ENCODE measurements at regions not wholly inside any gene's neighbourhood (a gene's known extent, or its start where the extent isn't known, plus 50 kb on each side); places are given as distances from the start of the nearest gene placed in this dataset.
A peak's percentile ranks its signal among the peaks of the same experiment; 100 is the strongest.

- no peak for TF ChIP-seq TAF1 (IDR thresholded peaks at IDR 0.05; ENCODE audit: borderline replicate concordance, insufficient read depth, low read length)
- no peak for TF ChIP-seq FOXP2 (optimal IDR thresholded peaks at IDR 0.05; ENCODE audit: borderline replicate concordance, extremely low read depth, extremely low read length, insufficient read depth)
- no peak for TF ChIP-seq SIN3A (IDR thresholded peaks at IDR 0.05; ENCODE audit: borderline replicate concordance, insufficient read depth, low read length)
- TF ChIP-seq REST (IDR thresholded peaks at IDR 0.05; ENCODE audit: insufficient read depth in 1 of 2, low read depth in 2 of 2, low read length in 2 of 2) = no peak
- no peak for TF ChIP-seq POLR2AphosphoS5 (IDR thresholded peaks at IDR 0.05; ENCODE audit: low read depth, low read length)
Observed at GRCh38 chr18:22601481-22601880, 183.8 kb upstream of the CTAGE1 start.

DNA sequence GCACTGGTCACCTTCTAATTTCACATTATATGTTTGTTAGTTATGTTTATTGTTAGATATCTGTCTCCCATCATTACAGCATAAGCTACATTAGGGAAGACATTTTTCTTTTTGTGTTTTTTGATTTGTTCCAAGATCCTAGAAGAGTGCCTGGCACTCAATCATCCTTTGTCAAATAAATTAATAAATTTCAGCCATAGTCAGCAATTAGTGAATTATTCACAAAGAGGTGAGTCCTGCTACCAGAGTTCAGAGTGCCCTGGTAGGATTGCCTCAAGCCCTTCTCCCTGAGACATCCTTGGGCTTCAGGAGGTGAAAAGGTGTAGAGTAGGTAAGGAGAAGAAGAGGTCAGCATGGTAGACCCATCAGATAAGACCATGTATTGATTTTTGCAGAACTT is 186.2 kb upstream of the CTAGE1 start:
- TF ChIP-seq SIN3A (IDR thresholded peaks at IDR 0.05; ENCODE audit: borderline replicate concordance, insufficient read depth, low read length) = no peak
- no peak for TF ChIP-seq POLR2AphosphoS5 (IDR thresholded peaks at IDR 0.05; ENCODE audit: low read depth, low read length)
- TF ChIP-seq REST (IDR thresholded peaks at IDR 0.05; ENCODE audit: insufficient read depth in 1 of 2, low read depth in 2 of 2, low read length in 2 of 2) = no peak
- no peak for TF ChIP-seq TAF1 (IDR thresholded peaks at IDR 0.05; ENCODE audit: borderline replicate concordance, insufficient read depth, low read length)
- no peak for TF ChIP-seq FOXP2 (optimal IDR thresholded peaks at IDR 0.05; ENCODE audit: borderline replicate concordance, extremely low read depth, extremely low read length, insufficient read depth)

DNA sequence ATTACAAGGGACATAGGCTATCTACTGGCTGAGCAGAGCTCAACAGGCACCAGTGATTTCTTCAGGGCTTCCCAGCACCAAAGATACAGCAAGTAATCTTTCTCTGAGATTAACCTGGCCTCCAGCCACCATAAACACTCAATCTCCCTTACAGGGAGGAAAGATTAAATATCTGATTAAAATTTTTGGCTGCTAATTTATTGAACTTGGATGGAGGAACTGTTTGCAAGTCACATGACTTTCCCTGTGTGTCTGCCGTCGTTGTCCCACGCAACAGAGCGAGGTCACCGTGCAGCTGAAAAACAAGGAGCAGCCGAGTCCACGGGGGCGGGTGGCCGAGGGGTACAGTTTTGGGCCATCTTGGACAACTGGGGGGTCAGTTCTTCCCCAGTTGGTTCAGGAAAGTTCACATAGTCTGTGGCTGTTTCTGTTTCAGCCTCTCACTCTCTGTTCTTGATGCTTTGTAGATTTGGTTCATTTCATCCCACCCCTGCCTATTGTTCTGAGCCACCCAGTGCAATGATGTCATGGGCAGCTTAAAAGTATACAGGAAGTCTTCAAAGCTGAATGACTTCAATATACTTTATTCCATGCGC is 186.8 kb upstream of the CTAGE1 start:
- TF ChIP-seq POLR2AphosphoS5 (IDR thresholded peaks at IDR 0.05; ENCODE audit: low read depth, low read length) (no peak), REST (IDR thresholded peaks at IDR 0.05; ENCODE audit: insufficient read depth in 1 of 2, low read depth in 2 of 2, low read length in 2 of 2) (peak in 1 of 2 experiments; percentile 45; a peak in 1 of 4 replicates), SIN3A (IDR thresholded peaks at IDR 0.05; ENCODE audit: borderline replicate concordance, insufficient read depth, low read length) (peak; percentile 51; the same call in 1 of the 2 replicates), FOXP2 (optimal IDR thresholded peaks at IDR 0.05; ENCODE audit: borderline replicate concordance, extremely low read depth, extremely low read length, insufficient read depth) (peak; percentile 22)

GRCh38 chr18:22604986-22605421 is 187.3 kb upstream of the CTAGE1 start:
- TF ChIP-seq TAF1 (IDR thresholded peaks at IDR 0.05; ENCODE audit: borderline replicate concordance, insufficient read depth, low read length) (no peak; the same call in 1 of the 2 replicates), REST (IDR thresholded peaks at IDR 0.05; ENCODE audit: insufficient read depth in 1 of 2, low read depth in 2 of 2, low read length in 2 of 2) (no peak), FOXP2 (optimal IDR thresholded peaks at IDR 0.05; ENCODE audit: borderline replicate concordance, extremely low read depth, extremely low read length, insufficient read depth) (no peak), SIN3A (IDR thresholded peaks at IDR 0.05; ENCODE audit: borderline replicate concordance, insufficient read depth, low read length) (no peak), POLR2AphosphoS5 (IDR thresholded peaks at IDR 0.05; ENCODE audit: low read depth, low read length) (no peak)
